ENCODE measurements at regions not wholly inside any gene's neighbourhood (a gene's known extent, or its start where the extent isn't known, plus 50 kb on each side); places are given as distances from the start of the nearest gene placed in this dataset.
"Not testable (repeated sequence)": the region's sequence is repeated elsewhere in the genome, so short reads cannot be mapped to it uniquely, and the experiment has no call there.

- DNase-seq (ENCODE audit: low read depth), result no peak
Observed at GRCh38 chr15:56568466-56569167, 103.7 kb upstream of the MNS1 start.

- no peak for DNase-seq (ENCODE audit: low read depth)
Observed at GRCh38 chr15:56557415-56557814, 92.5 kb upstream of the MNS1 start.

- no peak for DNase-seq (ENCODE audit: low read depth)
Observed at GRCh38 chr15:56553486-56553885, 88.5 kb upstream of the MNS1 start.

GRCh38 chr15:56552659-56553058 is 87.7 kb upstream of the MNS1 start:
- no peak for DNase-seq (ENCODE audit: low read depth)

- not testable (repeated sequence) for DNase-seq (ENCODE audit: low read depth)
Observed at GRCh38 chr15:56540570-56540969, 75.6 kb upstream of the MNS1 start.

GRCh38 chr15:56540157-56540556 is 75.2 kb upstream of the MNS1 start:
- DNase-seq (ENCODE audit: low read depth), result not testable (repeated sequence)

GRCh38 chr15:56538901-56539545 is 74.1 kb upstream of the MNS1 start:
- no peak for DNase-seq (ENCODE audit: low read depth)

- no peak for DNase-seq (ENCODE audit: low read depth)
Observed at GRCh38 chr15:56537881-56538280, 72.9 kb upstream of the MNS1 start.

- no peak for DNase-seq (ENCODE audit: low read depth)
Observed at GRCh38 chr15:56534728-56535127, 69.8 kb upstream of the MNS1 start.

- DNase-seq (ENCODE audit: low read depth), result no peak
Observed at GRCh38 chr15:56533731-56534403, 68.9 kb upstream of the MNS1 start.

GRCh38 chr15:56532721-56533460 is 68.0 kb upstream of the MNS1 start:
- no peak for DNase-seq (ENCODE audit: low read depth)

- DNase-seq (ENCODE audit: low read depth), result no peak
Observed at GRCh38 chr15:56530157-56530556, 65.2 kb upstream of the MNS1 start.

- DNase-seq (ENCODE audit: low read depth), result no peak
Observed at GRCh38 chr15:56528136-56528535, 63.2 kb upstream of the MNS1 start.

GRCh38 chr15:56524915-56525314 is 60.0 kb upstream of the MNS1 start:
- DNase-seq (ENCODE audit: low read depth), result peak; percentile 23

- peak; percentile 3 for DNase-seq (ENCODE audit: low read depth)
Observed at GRCh38 chr15:56523521-56523920, 58.6 kb upstream of the MNS1 start.

GRCh38 chr15:56519000-56519399 is 54.1 kb upstream of the MNS1 start:
- DNase-seq (ENCODE audit: low read depth), result no peak
